Psoas muscle (tissue), 7 donors: ENCODE measurements at regions not wholly inside any gene's neighbourhood (a gene's known extent, or its start where the extent isn't known, plus 50 kb on each side); places are given as distances from the start of the nearest gene placed in this dataset.
A peak's percentile ranks its signal among the peaks of the same experiment; 100 is the strongest.

Experiments used
- ATAC-seq, 4 donors: fragments of 200-7000 bp; cut with Tn5 transposase; one replicate each; pipeline ENCODE4 v1.9.1; 2020; ENCODE audit warnings: moderate library complexity in 3 of 4, mild to moderate bottlenecking in 2 of 4
- DNase-seq, 2 donors: peaks; one replicate each; pipeline ENCODE4 v3.0.0-alpha.2; 2020
- H3K27ac ChIP-seq: fragments of 200-600 bp; one replicate; pipeline ENCODE4 v1.8.0; 2022
- H3K27me3 ChIP-seq, 3 donors: fragments of 200-600 bp in 1 of 3; one replicate each; pipeline versions ENCODE4 v1.6.1 to v1.8.0; 2013 to 2022; ENCODE audit warnings: low read length in 2 of 3, mild to moderate bottlenecking in 2 of 3, moderate library complexity in 1 of 3; ENCODE audit not compliant: insufficient read depth in 3 of 3
- H3K36me3 ChIP-seq, 2 donors: fragments of 200-600 bp in 1 of 2; one replicate each; pipeline versions ENCODE4 v1.6.1 to v1.8.0; 2013 to 2022; ENCODE audit warnings: low read depth in 1 of 2, mild to moderate bottlenecking in 1 of 2, moderate library complexity in 1 of 2; ENCODE audit not compliant: insufficient read depth in 1 of 2
- H3K4me1 ChIP-seq: fragments of 200-600 bp; one replicate; pipeline ENCODE4 v1.8.0; 2022
- H3K4me3 ChIP-seq: fragments of 200-600 bp; one replicate; pipeline ENCODE4 v1.8.0; 2022; ENCODE audit warnings: mild to moderate bottlenecking
- H3K9me3 ChIP-seq: fragments of 200-600 bp; one replicate; pipeline ENCODE4 v1.8.0; 2022
- CTCF ChIP-seq: fragments of 200-600 bp; IDR thresholded peaks from one replicate; pipeline ENCODE4 v1.8.0; 2022; ENCODE audit warnings: antibody characterized with exemption
- WGBS, 3 donors: extraction: QIAGEN DNeasy Blood & Tissue Kit; methylation state at CpG; one replicate each; pipeline versions ENCODE4 v1.1.6 to v1.1.7; 2013; 5-methylcytosine and 5-hydroxymethylcytosine counted together
- intact Hi-C, 2 donors: fragments of 100-400 bp; cut with DNase I; formaldehyde crosslinking; loops; one replicate each; pipeline versions ENCODE4 v1.11.0 to v1.14.2; 2022
- donor health status: healthy with polysubstance abuse.
- donor health status: DM: no; HTN: no; CAD: no; lungs with moderate emphysema.
- donor health status: Bipolar disorder and iron deficiency.
- donor health status: healthy.
- donor health status: DM: yes; HTN: yes; CAD: no.
- donor health status: DM: no; HTN: no; CAD: no.
- donor health status: DM: yes; HTN: yes; CAD: no.

GRCh38 chr11:10932976-10933375 lies 75.1 kb upstream of the ZBED5 start:
- 86 to 95% (median 94%) methylated on average over 5 of the region's 5 CpGs for WGBS, 3 donors
- no peaks in the 10 kb centered on the region for H3K36me3 ChIP-seq
- no peaks in the 10 kb centered on the region for H3K27me3 ChIP-seq
- no peak overlapping the region for H3K4me3 ChIP-seq
- intact Hi-C loops: loop anchor here (2.0 to 10.0 kb wide), 4 partner anchors 94 to 854 kb away; no protein-coding TSS in a partner anchor
- no peak for ATAC-seq
- no peaks in the 10 kb centered on the region for H3K4me1 ChIP-seq
- H3K9me3 ChIP-seq: no peaks in the 10 kb centered on the region
- TF ChIP-seq CTCF: no peak
- no peak overlapping the region for H3K27ac ChIP-seq
- no peak for DNase-seq

- no peak for TF ChIP-seq CTCF
- peak in 1 of 4 donors; percentile 25 for ATAC-seq
- peaks cover 4% of the 10 kb centered on the region for H3K4me1 ChIP-seq
- no peaks in the 10 kb centered on the region for H3K36me3 ChIP-seq
- peak in 1 of 2 donors; percentile 75 for DNase-seq
- no peaks in the 10 kb centered on the region for H3K9me3 ChIP-seq
- no peaks in the 10 kb centered on the region for H3K27me3 ChIP-seq
- peak overlapping the region; percentile 88 for H3K27ac ChIP-seq
- 45 to 49% (median 48%) methylated on average over 14 of the region's 14 CpGs for WGBS, 3 donors
- intact Hi-C loops: loop anchor here (2.0 to 10.0 kb wide), 4 partner anchors 95 to 855 kb away; no protein-coding TSS in a partner anchor
- H3K4me3 ChIP-seq: peak overlapping the region; percentile 74
Measured at GRCh38 chr11:10931761-10932670, 74.2 kb upstream of the ZBED5 start.

- no peak for TF ChIP-seq CTCF
- peak; percentile 75 to 86 for DNase-seq
- Histone ChIP-seq H3K27me3 (no peaks in the 10 kb centered on the region), H3K4me1 (peaks cover 4% of the 10 kb centered on the region), H3K36me3 (no peaks in the 10 kb centered on the region), H3K27ac (peak overlapping the region; percentile 88), H3K9me3 (no peaks in the 10 kb centered on the region), H3K4me3 (peak overlapping the region; percentile 74)
- peak; percentile 71 to 76 (median 76) for ATAC-seq
- 0 to 1% (median 1%) methylated on average over 44 to 69 of the region's 69 CpGs for whole genome bisulfite sequencing, 3 donors
- intact Hi-C loops: loop anchor here (5.0 to 10.0 kb wide), 3 partner anchors 334 to 856 kb away; no protein-coding TSS in a partner anchor
Measured at GRCh38 chr11:10930972-10931760, 73.3 kb upstream of the ZBED5 start.

- ATAC-seq: peak; percentile 1 to 11 (median 2)
- Histone ChIP-seq H3K4me3 (peak overlapping the region; percentile 74), H3K4me1 (peaks cover 5% of the 10 kb centered on the region), H3K27ac (peak overlapping the region; percentile 88), H3K36me3 (no peaks in the 10 kb centered on the region), H3K9me3 (no peaks in the 10 kb centered on the region), H3K27me3 (no peaks in the 10 kb centered on the region)
- intact Hi-C loops: loop anchor here (5.0 to 10.0 kb wide), 3 partner anchors 334 to 857 kb away; no protein-coding TSS in a partner anchor
- WGBS, 3 donors: 6 to 8% (median 7%) methylated on average over 35 of the region's 35 CpGs
- no peak for TF ChIP-seq CTCF
- no peak for DNase-seq
Measured at GRCh38 chr11:10930224-10930971, 72.5 kb upstream of the ZBED5 start.
